GM10248 (cell line): ENCODE measurements at regions not wholly inside any gene's neighbourhood (a gene's known extent, or its start where the extent isn't known, plus 50 kb on each side); places are given as distances from the start of the nearest gene placed in this dataset.

Experiments used
- CTCF ChIA-PET: fragments of 300-600 bp; sonication (Branson Sonifier 250); formaldehyde crosslinking; extraction: SDS; loops from one replicate; lab custom pipeline; 2021; ENCODE audit warnings: antibody characterized with exemption; lab: Yijun Ruan, JAX
- POLR2A ChIA-PET: fragments of 350-650 bp; sonication (Branson Sonifier 250); formaldehyde crosslinking; extraction: SDS; loops from one replicate; lab custom pipeline; 2020; ENCODE audit warnings: antibody characterized with exemption; lab: Yijun Ruan, JAX
- DNase-seq: peaks from one replicate; pipeline ENCODE4 v3.0.0; 2012; ENCODE audit errors: extremely low spot score
- CTCF ChIP-seq: IDR thresholded peaks from 2 replicates; pipeline ENCODE4 v1.5.1; 2012; ENCODE audit warnings: mild to moderate bottlenecking, low read depth; ENCODE audit errors: extremely low read depth, missing control alignments, control extremely low read depth

GRCh38 chr6:44511126-44511525 lies 123.6 kb downstream of the CDC5L start:
- ChIA-PET POLR2A (no interaction called here), CTCF (no interaction called here)
- no peak for TF ChIP-seq CTCF
- no peak for DNase-seq

- no peak for TF ChIP-seq CTCF
- DNase-seq = no peak
- POLR2A ChIA-PET = no interaction called here
- CTCF ChIA-PET = no interaction called here
Measured at GRCh38 chr6:44512868-44513741, 125.6 kb downstream of the CDC5L start.

- ChIA-PET CTCF (no interaction called here), POLR2A (no interaction called here)
Measured at GRCh38 chr6:44514085-44514484, 126.6 kb downstream of the CDC5L start.

GRCh38 chr6:44514576-44515193 lies 127.2 kb downstream of the CDC5L start:
- no peak for TF ChIP-seq CTCF
- DNase-seq = no peak
- ChIA-PET CTCF (no interaction called here), POLR2A (no interaction called here)

More at GRCh38 chr6:44514085-44514484, 126.6 kb downstream of the CDC5L start:
- no peak for DNase-seq
- TF ChIP-seq CTCF = no peak

- ChIA-PET POLR2A (no interaction called here), CTCF (no interaction called here)
- no peak for TF ChIP-seq CTCF
- no peak for DNase-seq
Measured at GRCh38 chr6:44522871-44523270, 135.4 kb downstream of the CDC5L start.

- ChIA-PET CTCF (interaction anchor here (1.4 kb wide), 1 partner anchor 49 kb away, joined by 3 read pairs; no protein-coding TSS in a partner anchor), POLR2A (no interaction called here)
- no peak for TF ChIP-seq CTCF
- DNase-seq = no peak
Measured at GRCh38 chr6:44524476-44525227, 137.1 kb downstream of the CDC5L start.
